ENCODE measurements at regions not wholly inside any gene's neighbourhood (a gene's known extent, or its start where the extent isn't known, plus 50 kb on each side); places are given as distances from the start of the nearest gene placed in this dataset.
"Not testable (repeated sequence)": the region's sequence is repeated elsewhere in the genome, so short reads cannot be mapped to it uniquely, and the experiment has no call there.

DNA sequence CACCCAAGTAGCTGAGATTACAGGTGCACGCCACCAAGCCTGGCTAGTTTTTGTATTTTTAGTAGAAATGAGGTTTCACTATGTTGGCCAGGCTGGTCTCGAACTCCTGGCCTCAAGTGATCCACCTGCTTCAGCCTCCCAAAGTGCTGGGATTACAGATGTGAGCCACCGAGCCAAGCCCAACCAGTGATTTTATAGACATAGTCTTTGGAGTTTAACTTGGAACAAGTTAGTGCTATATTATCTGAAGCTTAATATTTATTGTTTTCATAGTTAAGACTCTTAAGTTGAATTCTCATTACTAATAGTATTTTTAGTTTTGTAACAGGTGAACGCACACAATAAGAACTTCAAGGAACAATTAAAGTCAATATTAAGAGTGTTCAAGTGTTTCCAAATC lies 122.1 kb downstream of the SPAG6 start:
- intact Hi-C loops (cut with DNase I); DNase-seq (ENCODE audit: low spot score): not testable (repeated sequence)

DNA sequence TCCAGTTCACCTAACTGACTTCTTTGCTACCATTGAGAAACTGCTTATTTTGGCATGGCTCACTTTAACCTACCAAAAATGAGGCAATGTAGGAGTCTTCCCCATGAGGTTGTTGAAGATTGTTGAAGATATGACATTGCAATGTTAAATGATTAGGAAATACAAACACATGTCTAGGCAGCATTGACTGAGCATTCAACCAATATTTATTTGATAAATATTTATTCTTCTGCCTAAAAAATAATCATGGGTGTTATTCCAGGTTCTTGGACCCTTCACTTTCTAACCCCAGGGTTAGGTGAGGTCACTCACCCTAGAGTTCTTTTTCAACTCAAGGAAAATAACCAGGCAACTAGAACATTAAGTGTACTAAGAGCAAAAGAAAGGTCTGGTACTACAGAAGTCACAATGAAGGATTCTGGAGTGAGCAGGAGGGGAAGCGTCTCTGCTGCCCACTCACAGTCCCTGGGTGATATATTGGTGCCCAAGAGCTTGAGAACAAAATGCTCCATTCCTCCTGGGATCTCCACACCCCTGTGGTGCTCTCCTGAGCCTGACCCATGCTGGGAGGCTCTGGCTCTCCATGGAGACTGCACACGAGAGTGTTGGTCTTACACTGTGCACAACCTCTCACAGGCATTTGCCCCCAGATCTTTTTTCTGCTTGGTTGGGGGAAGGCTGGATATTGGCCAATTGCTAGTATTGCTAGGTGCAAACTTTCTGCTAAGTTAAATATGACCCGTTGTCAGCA lies 123.4 kb downstream of the SPAG6 start:
- no peak for DNase-seq (ENCODE audit: low spot score)
- intact Hi-C loops (cut with DNase I), result no loop called here

DNA sequence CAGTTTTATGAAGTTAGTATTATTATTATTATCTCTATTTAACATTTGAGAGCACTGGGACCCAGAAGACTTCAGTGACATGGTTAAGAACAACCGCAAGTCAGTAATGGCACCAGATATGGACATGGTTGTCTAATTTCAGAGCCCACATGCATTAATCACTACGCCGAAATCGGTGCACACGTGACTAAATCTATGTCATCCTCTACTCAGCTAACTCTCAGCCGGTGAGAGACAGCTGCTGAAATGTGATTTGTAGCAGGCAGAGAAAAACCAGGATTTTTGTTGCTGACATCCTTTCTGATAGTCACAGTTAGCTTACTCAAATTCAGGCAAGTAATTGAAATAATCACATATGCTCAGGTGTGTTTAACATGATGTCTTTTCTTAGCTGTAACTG lies 127.7 kb downstream of the SPAG6 start:
- intact Hi-C loops (cut with DNase I), result loop anchor here (10.0 kb wide), 1 partner anchor 422 kb away; no protein-coding TSS in a partner anchor
- DNase-seq (ENCODE audit: low spot score), result no peak

DNA sequence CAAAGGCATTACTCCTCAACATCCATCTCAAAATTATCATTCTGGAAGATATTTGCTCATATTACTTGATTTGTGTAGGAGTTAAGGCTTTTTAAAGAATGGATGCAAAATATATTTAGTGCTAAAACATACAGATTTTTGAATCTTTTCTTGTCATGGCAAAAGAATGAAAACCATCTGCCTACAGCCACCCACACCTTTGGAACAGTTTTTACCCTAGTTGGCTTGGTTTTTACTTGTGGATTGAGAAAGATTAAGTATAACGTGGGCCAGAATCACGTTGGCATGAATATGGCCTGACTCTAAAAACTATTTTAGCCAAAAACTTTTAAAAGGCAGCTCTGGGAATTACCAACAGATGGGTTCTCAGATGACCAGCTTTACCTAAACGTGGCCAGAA lies 128.2 kb downstream of the SPAG6 start:
- intact Hi-C loops (cut with DNase I), result loop anchor here (10.0 kb wide), 1 partner anchor 421 kb away; no protein-coding TSS in a partner anchor
- DNase-seq (ENCODE audit: low spot score), result no peak

DNA sequence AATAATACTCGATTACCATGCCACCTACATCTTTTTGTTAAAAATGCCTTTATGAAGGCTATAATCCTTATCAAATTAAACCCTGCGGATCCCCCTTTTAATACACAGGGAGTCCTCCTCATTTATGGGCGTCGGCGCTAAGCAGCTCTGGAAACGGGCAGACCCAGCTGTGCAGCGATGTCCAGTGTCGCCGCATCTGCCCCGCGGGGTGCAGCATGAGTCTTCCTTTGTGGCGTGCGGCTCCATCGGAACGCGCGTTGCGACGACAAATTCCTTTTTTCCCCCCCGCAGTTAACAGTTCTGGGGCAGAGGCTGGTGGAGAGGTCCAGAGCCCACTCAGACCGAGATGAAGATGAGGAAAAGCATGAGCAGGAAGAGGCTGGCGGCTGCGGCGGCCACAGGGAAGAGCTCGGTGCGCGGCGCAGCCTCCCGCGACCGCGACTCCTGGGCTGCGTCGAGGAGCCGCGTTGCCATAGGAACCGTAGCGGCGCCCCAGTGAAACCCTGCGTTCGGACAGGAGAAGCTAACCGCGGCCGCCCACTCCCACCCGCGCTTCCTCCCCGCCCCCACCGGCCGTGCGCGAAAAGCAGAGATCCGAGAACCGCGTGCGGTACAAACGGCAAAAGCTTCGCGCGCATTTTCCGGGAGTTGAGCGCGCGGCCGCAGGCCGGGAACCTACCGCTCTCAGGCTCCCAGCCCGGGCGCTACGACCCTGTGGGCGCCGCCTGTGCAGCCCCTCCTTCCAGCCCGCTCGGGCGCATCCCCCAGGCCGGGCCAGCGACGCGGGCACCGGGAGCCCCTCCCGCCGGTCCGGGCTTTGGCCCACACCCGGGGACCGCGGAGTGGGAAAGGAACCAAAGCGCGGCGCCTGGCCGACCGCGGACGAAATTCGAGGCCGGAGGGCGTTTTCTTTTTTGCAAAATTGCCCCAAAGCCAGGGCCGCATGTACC lies 130.6 kb downstream of the SPAG6 start:
- no peak for DNase-seq (ENCODE audit: low spot score)
- intact Hi-C loops (cut with DNase I), result loop anchor here (10.0 kb wide), 1 partner anchor 419 kb away; no protein-coding TSS in a partner anchor

DNA sequence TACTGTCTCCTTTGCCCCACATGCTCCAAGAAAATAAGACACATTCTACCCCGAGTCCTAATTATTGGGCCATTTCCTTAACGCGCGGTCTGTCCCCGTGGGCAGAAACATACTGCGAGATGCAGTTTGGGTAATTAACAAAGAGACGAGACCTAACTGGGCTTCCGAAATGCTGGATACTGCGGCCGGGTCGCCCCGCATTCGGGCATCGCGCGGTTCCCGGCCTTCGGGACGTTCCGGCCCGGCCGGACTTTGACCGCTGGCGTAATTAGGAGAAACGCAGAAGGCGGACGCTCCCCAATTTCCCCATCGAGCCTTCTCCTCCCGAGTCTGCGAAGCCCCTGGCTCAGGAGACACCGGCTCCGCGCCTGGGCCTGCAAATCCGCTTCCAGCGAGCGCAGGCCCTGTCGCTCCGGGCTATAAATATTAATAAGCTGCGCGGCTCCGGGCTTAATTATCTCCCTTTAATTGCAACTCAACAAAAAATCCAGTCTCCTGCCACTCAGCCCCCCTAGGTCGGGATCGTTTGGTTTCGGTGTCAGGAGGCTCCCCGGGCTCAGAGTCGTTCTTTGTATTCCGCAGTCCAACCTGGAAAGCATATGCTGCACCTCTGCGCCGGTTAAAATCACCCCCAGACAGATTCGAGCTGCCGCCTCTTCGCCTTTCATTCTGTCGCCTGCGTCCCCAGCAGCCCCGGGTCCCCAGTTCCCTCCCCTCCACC lies 131.5 kb downstream of the SPAG6 start:
- no peak for DNase-seq (ENCODE audit: low spot score)
- intact Hi-C loops (cut with DNase I), result loop anchor here (10.0 kb wide), 1 partner anchor 418 kb away; no protein-coding TSS in a partner anchor

DNA sequence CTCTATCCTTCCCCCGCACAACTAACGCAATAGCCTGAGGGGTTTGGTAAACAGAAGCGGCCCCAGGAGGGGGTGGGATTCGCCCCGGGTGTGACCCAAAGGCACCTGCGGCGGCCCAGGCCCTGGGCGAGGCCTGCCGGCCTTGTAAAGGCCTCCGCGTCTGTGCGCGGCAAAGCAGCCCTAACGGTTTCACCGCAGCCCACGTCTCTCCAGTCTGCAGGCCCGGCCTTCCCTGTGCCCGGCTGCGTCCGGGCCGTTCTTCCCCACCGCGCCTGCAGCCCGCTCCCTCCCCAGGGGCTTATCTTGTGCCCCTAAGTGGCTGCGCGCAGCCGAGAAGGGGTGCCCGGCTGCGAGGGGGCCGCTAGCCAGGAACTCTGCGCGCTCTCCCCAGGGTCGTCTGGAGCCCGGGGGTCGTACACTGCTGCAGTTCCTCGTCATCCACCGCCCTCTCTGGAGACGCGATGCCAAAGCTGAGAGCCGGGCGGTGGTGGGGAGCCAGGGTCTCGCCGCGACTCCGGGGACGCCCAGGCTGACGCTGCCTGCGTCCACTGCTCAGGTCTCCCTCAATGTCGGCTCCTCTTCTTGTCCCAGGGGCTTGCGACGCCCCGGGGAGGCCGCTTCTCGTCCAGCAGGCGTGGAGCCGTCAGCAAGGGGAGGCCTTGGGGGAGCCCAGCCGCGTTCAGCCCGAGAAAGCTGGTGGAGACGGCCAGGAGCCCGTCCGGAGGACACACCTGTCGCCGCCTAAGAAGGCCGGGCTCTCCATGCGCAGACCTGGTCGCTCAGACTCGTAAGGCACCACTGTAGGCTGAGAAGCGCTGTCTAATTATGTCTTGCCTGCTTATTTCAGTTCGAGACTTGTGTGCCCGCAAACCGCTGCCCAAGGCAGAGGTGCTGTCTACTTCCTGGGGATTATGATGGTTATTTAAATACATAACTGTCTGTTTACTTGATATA lies 132.3 kb downstream of the SPAG6 start:
- no peak for DNase-seq (ENCODE audit: low spot score)
- intact Hi-C loops (cut with DNase I), result loop anchor here (10.0 kb wide), 1 partner anchor 417 kb away; no protein-coding TSS in a partner anchor

DNA sequence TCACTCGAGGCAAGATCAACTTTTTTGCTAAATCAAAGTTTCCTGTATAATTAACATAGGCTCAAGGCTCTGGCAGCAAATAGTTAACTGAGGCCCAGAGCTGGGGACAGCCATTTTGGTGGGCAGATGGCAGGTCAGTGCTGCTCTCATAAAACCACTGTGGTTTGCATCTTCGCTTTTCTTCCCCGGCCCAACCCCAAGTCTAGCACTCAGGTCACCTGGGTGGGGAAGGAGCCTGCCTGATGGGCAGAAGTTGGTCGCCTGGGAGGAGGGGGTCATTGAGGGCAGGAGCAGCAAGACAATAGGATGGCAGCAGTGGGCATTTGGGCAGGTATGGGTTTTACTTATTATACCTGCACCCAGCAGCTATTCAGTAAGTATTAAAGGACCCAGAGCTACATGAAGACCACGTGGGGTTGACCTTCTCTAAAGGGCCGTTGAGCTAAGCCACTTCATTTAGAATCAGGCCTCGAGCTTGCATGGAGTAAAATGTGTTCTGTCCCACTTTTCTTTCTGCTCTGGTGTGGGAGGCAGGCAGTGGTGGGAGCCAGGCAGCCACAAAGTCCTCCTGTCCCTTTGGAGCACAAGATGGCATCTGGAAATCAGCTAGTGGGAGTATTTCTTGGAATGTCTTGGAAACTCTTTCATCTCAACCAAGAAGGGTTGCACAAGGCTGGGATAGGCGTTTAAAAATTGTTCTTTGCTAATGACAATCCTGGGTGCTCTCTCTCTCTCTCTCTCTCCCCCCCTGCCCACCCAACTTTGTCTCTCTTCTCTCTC lies 133.4 kb downstream of the SPAG6 start:
- intact Hi-C loops (cut with DNase I), result loop anchor here (10.0 kb wide), 1 partner anchor 416 kb away; no protein-coding TSS in a partner anchor
- DNase-seq (ENCODE audit: low spot score), result no peak

DNA sequence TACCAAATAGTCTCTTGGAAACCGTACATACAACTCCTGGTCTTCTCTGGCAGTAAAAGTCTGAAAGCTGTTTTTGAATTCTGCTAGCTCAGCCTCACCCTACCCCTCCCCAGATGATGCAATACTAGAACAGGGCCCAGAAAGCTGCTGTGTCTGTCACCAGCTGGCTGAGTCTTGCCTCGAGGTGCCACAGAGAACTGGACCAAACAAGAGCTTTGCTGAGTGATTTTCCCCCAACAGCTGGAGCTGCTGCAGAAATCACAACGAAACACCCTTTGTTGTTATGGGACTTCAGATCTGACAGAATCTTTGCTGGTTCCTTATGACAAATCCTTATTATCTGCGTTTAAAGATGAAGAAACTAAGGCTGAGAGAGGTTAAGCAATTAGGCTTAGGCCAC lies 134.1 kb downstream of the SPAG6 start:
- intact Hi-C loops (cut with DNase I), result loop anchor here (10.0 kb wide), 1 partner anchor 415 kb away; no protein-coding TSS in a partner anchor
- DNase-seq (ENCODE audit: low spot score), result no peak

DNA sequence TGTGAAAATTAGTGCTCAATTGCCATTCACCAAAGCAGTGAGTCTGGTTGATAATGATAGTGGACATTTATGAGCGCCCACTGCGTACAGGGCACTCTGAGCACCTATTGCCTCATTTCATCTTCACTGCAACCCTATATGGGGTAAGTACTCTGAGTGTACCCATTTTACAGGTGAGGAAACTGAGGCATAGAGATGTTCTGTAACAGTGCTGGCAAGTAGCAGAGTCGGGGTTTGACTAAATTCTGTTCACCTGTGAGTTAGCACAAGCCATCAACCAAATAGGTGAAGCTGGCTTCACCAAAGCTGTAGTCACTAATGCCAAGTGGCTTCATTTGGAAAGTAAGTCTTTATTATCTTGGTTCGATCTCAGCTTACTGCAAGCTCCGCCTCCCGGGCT lies 135.8 kb downstream of the SPAG6 start:
- intact Hi-C loops (cut with DNase I), result no loop called here

DNA sequence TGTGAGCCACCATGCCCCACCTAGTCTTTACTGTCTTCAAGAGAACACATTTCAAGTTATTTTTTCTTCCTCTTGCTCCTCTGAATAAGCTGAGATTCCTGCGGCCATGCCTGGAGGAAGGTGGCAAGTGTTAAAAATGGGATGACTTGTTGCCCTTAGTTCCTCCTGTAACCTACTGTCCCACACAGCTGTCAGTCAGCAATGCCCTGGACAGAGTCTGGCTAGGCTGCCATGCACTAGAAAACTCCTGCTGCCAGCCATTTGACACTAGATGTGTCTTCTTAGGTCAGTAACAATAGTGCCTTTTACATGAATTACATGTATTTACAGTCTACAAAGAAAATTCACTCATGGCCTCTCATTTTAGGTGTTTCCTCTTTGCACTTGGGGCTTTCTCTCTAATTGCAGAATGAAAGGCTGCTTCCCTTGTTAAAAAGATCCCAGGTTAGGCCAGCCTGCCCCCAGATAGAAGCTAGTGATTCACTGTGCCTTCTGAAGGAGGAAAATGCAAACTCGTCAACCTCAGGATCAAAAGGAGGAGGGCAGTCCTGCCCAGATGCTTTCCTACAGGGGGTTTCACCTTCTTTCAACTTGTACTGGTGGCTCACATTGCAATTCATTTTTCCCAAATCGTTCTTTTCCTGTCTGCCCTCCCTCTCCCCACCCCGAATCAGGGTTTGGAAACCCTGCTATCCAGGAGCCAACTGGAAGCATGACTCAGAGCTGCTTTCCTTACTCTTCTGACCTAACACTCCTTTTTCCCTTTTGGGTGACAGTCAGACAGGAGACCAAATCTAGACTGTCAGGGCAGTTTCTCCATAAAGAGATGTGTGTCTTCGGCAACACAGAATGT lies 136.6 kb downstream of the SPAG6 start:
- DNase-seq (ENCODE audit: low spot score), result no peak
- intact Hi-C loops (cut with DNase I), result no loop called here

More for the DNA sequence above, 135.8 kb downstream of the SPAG6 start:
- DNase-seq (ENCODE audit: low spot score), result no peak

DNA sequence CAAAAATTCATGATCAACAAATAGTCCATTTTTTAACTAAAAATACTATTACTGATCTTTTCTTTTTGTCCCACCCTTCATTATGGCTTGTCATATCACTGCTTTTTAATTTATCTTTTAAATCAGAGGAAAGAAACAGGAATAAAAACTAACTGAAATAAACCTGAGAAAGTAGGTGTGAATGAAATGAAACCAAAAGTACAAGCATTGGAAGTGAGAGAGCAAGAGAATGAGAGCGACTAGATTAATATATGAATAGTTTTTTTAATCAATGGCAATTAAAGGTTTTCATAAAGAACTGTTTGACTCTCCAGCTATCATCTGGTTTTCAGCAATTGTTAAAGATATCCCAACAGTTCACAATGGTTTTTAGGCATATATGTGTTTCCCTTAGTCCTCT lies 137.8 kb downstream of the SPAG6 start:
- no peak for DNase-seq (ENCODE audit: low spot score)
- intact Hi-C loops (cut with DNase I), result no loop called here

Data from cardiac septum (tissue), 1 donor.